ENCODE measurements at regions not wholly inside any gene's neighbourhood (a gene's known extent, or its start where the extent isn't known, plus 50 kb on each side); places are given as distances from the start of the nearest gene placed in this dataset.

DNA sequence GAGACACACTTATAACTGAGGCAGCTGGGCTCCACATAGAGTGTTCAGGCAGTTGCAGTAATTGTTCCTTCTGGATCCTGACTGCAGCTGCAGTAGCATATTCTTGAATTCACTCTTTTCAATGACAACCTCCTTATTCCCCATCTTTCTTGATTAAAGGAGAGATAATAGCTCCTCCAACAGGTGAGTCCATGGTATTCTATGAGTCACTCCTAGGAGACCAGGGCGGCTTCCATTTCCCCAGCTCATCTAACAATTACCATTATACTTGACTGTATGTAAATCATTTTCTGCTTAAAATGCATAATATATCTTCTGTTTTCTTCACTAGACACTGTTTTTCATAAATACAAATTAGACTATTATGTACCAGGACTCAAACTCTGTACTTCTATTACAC is 62.4 kb downstream of the TENT5A start:
- no peak for DNase-seq (ENCODE audit: low spot score)
- Histone ChIP-seq H3K27me3 (replicated peaks; ENCODE audit: insufficient read depth, low read depth, low read length, poor library complexity) (no peaks in the 10 kb centered on the region), H3K4me3 (ENCODE audit: low read depth, low read length, poor library complexity, severe bottlenecking) (no peak overlapping the region), H3K4me1 (ENCODE audit: insufficient read depth, low read length, poor library complexity, severe bottlenecking) (peaks cover 14% of the 10 kb centered on the region), H3K36me3 (ENCODE audit: insufficient read depth, low read length, poor library complexity, severe bottlenecking) (no peaks in the 10 kb centered on the region), H3K27ac (ENCODE audit: low read depth, low read length, poor library complexity, severe bottlenecking) (no peak overlapping the region), H3K9me3 (ENCODE audit: low read depth, low read length, poor library complexity, severe bottlenecking) (no peaks in the 10 kb centered on the region)
- intact Hi-C loops (cut with micrococcal nuclease; ENCODE audit: unreplicated experiment): no loop called here
- no TSS peak for BruUV-seq (replicated peaks)
- ChIA-PET POLR2A (ENCODE audit: low non-redundant PET) (no interaction called here), CTCF (no interaction called here)
- TF ChIP-seq EZH2 (IDR thresholded peaks at IDR 0.05; ENCODE audit: borderline replicate concordance, low read depth, low read length, poor library complexity, severe bottlenecking): no peak
- TF ChIP-seq, protein P1, sequence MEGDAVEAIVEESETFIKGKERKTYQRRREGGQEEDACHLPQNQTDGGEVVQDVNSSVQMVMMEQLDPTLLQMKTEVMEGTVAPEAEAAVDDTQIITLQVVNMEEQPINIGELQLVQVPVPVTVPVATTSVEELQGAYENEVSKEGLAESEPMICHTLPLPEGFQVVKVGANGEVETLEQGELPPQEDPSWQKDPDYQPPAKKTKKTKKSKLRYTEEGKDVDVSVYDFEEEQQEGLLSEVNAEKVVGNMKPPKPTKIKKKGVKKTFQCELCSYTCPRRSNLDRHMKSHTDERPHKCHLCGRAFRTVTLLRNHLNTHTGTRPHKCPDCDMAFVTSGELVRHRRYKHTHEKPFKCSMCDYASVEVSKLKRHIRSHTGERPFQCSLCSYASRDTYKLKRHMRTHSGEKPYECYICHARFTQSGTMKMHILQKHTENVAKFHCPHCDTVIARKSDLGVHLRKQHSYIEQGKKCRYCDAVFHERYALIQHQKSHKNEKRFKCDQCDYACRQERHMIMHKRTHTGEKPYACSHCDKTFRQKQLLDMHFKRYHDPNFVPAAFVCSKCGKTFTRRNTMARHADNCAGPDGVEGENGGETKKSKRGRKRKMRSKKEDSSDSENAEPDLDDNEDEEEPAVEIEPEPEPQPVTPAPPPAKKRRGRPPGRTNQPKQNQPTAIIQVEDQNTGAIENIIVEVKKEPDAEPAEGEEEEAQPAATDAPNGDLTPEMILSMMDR (conservative IDR thresholded peaks at IDR 0.05; ENCODE audit: low read depth, low read length): no peak

DNA sequence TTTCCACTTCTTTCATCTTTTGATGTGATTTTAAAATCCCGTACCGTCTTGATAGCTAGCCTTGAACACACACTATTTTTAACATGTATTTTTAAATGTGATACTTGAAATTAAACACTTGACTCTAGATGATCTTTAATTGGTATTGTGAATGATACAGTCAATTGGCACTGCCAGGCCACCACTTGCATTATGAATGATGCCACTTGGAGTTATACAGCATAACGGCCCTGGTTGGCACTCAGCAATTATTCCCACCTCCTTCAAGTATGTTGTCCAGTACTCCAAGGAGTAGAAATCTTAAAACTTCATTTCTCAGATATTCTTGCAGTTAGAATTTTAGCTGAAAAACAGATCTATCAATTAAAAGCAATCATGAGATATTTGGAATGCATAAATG is 62.9 kb downstream of the TENT5A start:
- no peak for DNase-seq (ENCODE audit: low spot score)
- CTCF ChIA-PET: no interaction called here
- H3K4me1 ChIP-seq (ENCODE audit: insufficient read depth, low read length, poor library complexity, severe bottlenecking): peaks cover 16% of the 10 kb centered on the region
- H3K27me3 ChIP-seq (replicated peaks; ENCODE audit: insufficient read depth, low read depth, low read length, poor library complexity): no peaks in the 10 kb centered on the region
- H3K27ac ChIP-seq (ENCODE audit: low read depth, low read length, poor library complexity, severe bottlenecking): no peak overlapping the region
- TF ChIP-seq, protein P1 (conservative IDR thresholded peaks at IDR 0.05; ENCODE audit: low read depth, low read length): no peak
- TF ChIP-seq EZH2 (IDR thresholded peaks at IDR 0.05; ENCODE audit: borderline replicate concordance, low read depth, low read length, poor library complexity, severe bottlenecking): no peak
- H3K4me3 ChIP-seq (ENCODE audit: low read depth, low read length, poor library complexity, severe bottlenecking): no peak overlapping the region
- H3K36me3 ChIP-seq (ENCODE audit: insufficient read depth, low read length, poor library complexity, severe bottlenecking): no peaks in the 10 kb centered on the region
- BruUV-seq (replicated peaks): no TSS peak
- no peaks in the 10 kb centered on the region for H3K9me3 ChIP-seq (ENCODE audit: low read depth, low read length, poor library complexity, severe bottlenecking)
- POLR2A ChIA-PET (ENCODE audit: low non-redundant PET): no interaction called here
- intact Hi-C loops (cut with micrococcal nuclease; ENCODE audit: unreplicated experiment): loop anchor here (10.0 kb wide), 1 partner anchor 315 kb away; no protein-coding TSS in a partner anchor

DNA sequence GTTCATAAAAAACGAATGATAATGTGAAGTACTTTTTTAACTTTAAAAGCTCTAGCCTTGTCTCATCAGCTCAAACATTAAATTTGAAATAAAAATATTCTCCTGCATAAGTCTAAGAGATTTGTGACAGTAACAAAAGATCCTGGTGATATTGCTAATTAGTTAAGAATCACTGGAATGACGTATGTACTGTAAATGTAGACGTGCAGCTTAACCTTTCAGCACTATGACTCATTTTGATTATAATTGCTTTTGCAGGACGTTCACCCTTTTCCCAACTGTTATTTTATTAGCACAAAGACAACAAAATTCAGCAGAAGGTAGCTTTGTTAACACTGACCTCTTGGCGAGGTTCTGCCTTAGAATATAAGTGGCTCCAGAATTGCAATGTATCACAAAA is 68.6 kb downstream of the TENT5A start:
- no peaks in the 10 kb centered on the region for H3K36me3 ChIP-seq (ENCODE audit: insufficient read depth, low read length, poor library complexity, severe bottlenecking)
- ChIA-PET POLR2A (ENCODE audit: low non-redundant PET) (interaction anchor here (0.6 kb wide), 1 partner anchor 343 kb away, joined by 3 read pairs; no protein-coding TSS in a partner anchor), CTCF (no interaction called here)
- TF ChIP-seq, protein P1 (conservative IDR thresholded peaks at IDR 0.05; ENCODE audit: low read depth, low read length): no peak
- no peak for TF ChIP-seq EZH2 (IDR thresholded peaks at IDR 0.05; ENCODE audit: borderline replicate concordance, low read depth, low read length, poor library complexity, severe bottlenecking)
- peaks cover 50% of the 10 kb centered on the region for H3K4me1 ChIP-seq (ENCODE audit: insufficient read depth, low read length, poor library complexity, severe bottlenecking)
- DNase-seq (ENCODE audit: low spot score): peak; percentile 51
- H3K4me3 ChIP-seq (ENCODE audit: low read depth, low read length, poor library complexity, severe bottlenecking): no peak overlapping the region
- H3K9me3 ChIP-seq (ENCODE audit: low read depth, low read length, poor library complexity, severe bottlenecking): no peaks in the 10 kb centered on the region
- intact Hi-C loops (cut with micrococcal nuclease; ENCODE audit: unreplicated experiment): loop anchor here (2.0 to 10.0 kb wide), 7 partner anchors 67 to 1003 kb away; no protein-coding TSS in a partner anchor
- BruUV-seq (replicated peaks): no TSS peak
- H3K27ac ChIP-seq (ENCODE audit: low read depth, low read length, poor library complexity, severe bottlenecking): peak overlapping the region; percentile 96
- no peaks in the 10 kb centered on the region for H3K27me3 ChIP-seq (replicated peaks; ENCODE audit: insufficient read depth, low read depth, low read length, poor library complexity)
